ENCODE measurements at regions not wholly inside any gene's neighbourhood (a gene's known extent, or its start where the extent isn't known, plus 50 kb on each side); places are given as distances from the start of the nearest gene placed in this dataset.

DNA sequence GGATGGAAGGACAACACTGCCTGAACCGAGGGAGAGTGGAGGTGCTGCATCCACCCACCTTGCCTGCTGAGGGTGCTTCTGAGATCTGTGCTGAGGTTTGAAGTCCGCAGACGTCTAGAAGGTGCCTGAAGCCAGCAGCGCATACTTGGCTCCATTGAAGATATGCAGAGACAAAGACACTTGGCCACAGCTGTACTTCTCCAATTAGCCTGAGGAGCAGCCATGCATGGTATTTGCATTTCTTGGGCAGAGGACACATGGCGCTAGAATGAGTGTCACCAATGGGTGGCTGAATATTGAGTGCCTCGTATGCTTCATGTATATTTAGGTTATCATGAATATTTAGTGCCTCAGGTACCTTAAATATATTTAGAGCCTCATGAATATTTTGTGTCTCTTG lies 128.7 kb upstream of the ATP6AP2 start:
- TF ChIP-seq CTCF (IDR thresholded peaks at IDR 0.05; ENCODE audit: poor library complexity, severe bottlenecking) (no peak), POLR2AphosphoS5 (IDR thresholded peaks at IDR 0.05) (no peak), RAD21 (conservative IDR thresholded peaks at IDR 0.05) (no peak), EP300 (conservative IDR thresholded peaks at IDR 0.05; ENCODE audit: poor library complexity, severe bottlenecking) (no peak), SMC3 (conservative IDR thresholded peaks at IDR 0.05; ENCODE audit: poor library complexity) (no peak)
- TF ChIP-seq, protein P1, sequence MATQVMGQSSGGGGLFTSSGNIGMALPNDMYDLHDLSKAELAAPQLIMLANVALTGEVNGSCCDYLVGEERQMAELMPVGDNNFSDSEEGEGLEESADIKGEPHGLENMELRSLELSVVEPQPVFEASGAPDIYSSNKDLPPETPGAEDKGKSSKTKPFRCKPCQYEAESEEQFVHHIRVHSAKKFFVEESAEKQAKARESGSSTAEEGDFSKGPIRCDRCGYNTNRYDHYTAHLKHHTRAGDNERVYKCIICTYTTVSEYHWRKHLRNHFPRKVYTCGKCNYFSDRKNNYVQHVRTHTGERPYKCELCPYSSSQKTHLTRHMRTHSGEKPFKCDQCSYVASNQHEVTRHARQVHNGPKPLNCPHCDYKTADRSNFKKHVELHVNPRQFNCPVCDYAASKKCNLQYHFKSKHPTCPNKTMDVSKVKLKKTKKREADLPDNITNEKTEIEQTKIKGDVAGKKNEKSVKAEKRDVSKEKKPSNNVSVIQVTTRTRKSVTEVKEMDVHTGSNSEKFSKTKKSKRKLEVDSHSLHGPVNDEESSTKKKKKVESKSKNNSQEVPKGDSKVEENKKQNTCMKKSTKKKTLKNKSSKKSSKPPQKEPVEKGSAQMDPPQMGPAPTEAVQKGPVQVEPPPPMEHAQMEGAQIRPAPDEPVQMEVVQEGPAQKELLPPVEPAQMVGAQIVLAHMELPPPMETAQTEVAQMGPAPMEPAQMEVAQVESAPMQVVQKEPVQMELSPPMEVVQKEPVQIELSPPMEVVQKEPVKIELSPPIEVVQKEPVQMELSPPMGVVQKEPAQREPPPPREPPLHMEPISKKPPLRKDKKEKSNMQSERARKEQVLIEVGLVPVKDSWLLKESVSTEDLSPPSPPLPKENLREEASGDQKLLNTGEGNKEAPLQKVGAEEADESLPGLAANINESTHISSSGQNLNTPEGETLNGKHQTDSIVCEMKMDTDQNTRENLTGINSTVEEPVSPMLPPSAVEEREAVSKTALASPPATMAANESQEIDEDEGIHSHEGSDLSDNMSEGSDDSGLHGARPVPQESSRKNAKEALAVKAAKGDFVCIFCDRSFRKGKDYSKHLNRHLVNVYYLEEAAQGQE (IDR thresholded peaks at IDR 0.05; ENCODE audit: borderline replicate concordance), result no peak

Data from neural cell (in vitro differentiated cells).